Right renal pelvis (tissue), 4 donors: ENCODE measurements at regions not wholly inside any gene's neighbourhood (a gene's known extent, or its start where the extent isn't known, plus 50 kb on each side); places are given as distances from the start of the nearest gene placed in this dataset.
"Not testable (repeated sequence)": the region's sequence is repeated elsewhere in the genome, so short reads cannot be mapped to it uniquely, and the experiment has no call there.

ENCODE experiments used
- DNase-seq, 4 donors: peaks; one replicate each; pipeline ENCODE4 v3.0.0-alpha.2; 2013; ENCODE audit warnings: low read depth in 4 of 4, low spot score in 3 of 4, missing footprints in 1 of 4

DNA sequence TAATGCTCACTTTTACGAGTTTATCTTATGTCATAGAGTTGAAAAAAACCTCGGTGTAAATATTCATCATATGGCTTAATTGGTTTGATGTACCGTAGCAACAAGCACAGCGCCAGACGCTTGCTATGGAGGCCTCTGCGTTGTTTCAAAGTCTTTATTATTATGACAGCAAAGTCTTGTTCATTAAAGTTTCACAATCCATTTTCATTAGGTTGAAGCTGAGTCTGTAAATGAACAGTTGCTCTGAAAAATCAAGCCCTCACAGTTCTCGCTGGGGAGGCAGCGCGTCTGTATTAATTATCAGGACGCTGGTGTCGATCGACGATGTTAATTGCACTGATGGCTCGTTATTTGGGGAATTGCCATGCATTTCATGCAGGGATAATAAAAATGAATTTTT, 185.6 kb downstream of the INSC start:
- DNase-seq = no peak

DNA sequence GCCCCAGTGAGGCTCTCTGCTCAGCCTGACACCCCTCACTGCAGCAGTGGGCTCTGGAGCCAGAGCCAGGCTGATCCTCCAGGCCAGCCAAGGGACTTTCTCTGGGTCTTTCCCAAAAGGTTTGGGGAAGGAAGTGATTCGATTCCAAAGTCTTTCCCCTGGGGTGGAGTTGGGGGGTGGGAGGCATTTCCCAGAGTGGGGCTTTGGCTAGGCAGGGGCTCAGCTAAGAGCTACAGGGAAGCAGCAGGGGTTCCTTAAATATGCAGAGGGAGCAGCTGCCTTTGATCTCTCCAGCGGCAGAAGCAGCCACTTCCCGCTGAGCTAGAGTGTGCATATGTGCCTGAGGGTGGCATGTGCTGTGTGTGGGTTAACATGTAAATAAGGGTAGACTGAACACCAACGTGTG, 192.9 kb downstream of the INSC start:
- DNase-seq = no peak

DNA sequence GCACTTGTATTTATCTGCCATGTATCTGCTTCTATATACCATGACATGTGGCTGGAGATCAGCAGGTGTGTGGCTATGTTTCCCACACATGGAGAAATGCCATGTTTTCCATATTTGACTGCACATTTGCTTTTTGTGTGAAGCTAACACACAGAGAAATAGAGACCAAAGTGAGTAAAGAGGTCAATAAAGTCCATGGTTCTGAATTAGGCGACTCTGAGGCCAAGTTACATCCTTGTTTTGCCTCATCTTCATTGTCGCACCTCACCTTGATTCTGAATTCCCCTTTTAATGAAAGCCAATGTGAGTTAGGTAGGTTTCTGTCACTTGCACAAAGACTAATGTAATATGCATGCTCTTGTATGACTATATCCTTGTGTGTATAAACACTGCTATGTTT, 194.1 kb downstream of the INSC start:
- no peak for DNase-seq

DNA sequence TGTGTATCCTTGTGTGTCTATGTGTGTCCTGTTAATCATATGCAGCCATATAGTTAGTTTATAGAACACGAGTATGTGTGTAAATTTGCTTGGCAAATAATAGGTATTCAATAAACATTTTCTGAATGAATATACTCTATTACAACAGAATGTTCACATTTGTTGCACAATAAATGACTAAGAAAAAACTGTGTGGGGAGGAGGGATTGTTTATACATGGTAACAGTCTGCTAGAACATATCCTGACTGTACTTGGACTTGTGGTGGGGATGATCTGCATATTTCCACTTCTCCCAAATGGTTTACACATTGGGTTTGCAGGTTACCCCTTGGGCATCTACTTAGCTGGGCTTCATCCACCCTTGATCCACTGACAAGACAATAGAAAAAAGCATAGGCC, 194.6 kb downstream of the INSC start:
- DNase-seq = no peak

DNA sequence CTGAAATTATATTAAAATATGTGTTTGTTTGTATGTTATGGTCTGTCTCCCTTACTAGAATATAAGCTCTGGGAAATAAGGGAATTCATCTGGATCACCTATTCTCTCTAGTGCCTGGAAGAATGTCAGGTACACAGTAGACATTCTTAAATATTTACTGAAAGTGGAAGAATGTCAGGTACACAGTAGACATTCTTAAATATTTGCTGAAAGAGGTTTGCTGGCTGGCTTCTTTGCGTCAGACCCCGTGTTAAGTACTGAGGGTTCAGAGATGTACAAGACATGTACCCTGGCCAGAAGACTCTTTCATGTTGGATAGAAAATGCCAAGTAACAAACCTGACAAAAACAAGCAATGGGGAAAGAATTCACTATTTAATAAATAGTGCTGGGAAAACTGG, 199.1 kb downstream of the INSC start:
- no peak for DNase-seq

DNA sequence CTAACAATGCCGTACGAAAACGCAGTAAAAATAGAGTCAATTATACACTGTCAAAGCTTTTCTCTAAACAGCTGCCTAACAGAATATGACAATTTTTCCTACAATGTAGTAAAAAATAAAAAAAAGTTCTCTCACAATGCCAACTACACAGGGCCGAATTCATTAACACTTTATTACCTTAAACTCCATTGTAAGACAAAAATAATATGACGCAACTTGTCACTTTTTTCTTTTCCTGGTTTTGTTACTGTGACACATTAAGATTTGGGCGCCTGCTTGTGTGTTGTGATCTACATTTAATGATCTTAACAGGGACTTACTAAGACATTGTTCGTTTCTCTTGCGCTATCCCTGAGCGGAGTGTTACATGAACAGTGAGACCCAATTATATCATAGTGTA, 204.1 kb downstream of the INSC start:
- DNase-seq = no peak

DNA sequence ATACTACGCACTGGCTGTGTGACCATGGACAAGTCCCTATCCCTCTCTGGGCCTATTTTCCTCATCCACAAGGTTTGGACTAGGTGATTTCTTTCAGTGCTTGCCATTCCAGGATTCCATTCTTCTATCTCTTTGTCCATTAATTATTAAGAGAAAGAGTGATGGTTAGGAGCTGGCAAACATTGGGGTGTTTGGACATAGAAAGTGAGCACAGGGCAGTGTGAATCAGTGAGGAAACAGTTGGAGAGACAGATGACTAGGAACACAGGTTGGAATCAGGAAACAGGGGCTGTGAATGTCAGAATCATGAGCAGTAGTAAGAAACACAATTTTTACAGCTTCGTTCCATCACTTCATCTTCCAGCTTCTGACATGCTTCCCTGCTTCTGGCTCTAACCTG, 211.8 kb downstream of the INSC start:
- DNase-seq = no peak

DNA sequence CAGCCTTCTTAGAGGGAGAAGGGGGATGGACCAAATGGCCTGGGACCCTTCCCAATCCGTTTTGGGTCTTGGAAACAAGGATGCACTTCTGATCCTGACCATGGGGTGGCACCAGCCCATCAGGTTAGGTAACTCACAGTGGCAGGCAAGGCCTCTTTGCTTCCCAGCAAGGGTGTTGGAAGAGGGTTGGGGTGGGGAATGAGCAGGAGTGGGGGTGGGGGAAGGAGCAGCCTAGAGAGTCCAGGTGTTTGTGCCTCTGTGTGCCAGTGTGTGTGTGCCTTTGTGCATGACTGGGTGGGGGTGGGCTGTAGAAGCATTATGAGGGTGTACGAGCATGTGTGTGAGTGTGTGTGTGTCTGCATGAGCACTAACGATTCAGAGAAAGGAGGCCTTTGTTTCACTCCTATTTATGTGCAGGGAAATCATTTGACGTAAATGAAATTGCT, 213.1 kb downstream of the INSC start:
- peak; percentile 41 to 52 (median 50) for DNase-seq

DNA sequence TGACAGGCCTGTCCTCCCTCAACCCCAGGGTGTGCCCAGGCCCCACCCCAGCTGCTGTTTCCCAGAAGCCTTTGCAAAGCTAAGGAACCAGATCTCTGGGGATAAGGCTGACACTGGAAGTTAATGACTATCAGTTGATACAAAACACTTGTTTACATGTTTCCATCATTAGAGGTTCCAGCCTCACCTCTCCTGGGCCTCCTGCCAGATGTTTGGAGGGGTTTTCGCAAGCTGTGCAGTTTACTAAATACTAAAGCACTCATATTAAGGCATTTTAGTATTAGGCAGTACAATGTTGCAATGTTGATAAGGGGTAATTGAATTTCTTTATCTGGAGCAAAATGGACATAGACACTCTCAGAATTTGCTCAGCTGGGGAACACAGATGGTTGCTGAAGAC, 218.7 kb downstream of the INSC start:
- DNase-seq = no peak

DNA sequence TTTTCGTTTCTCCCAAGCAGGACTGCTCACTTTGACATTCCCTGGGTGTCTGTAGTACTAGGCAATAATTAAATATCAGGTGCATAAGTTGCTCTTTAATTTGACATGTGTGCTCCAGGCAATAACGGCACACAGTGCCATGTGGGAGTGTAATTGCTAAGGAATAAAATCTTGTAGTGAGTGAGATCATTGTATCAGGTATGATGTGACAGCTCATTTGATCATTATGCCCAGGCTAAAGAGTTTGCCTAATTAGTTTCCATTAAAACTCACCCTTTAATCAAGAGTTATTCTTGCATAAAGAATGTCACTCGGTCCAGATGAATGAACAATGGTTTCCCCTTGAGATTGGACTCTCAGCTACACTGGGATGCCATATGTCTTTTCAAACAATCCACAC, 220.0 kb downstream of the INSC start:
- DNase-seq = no peak

DNA sequence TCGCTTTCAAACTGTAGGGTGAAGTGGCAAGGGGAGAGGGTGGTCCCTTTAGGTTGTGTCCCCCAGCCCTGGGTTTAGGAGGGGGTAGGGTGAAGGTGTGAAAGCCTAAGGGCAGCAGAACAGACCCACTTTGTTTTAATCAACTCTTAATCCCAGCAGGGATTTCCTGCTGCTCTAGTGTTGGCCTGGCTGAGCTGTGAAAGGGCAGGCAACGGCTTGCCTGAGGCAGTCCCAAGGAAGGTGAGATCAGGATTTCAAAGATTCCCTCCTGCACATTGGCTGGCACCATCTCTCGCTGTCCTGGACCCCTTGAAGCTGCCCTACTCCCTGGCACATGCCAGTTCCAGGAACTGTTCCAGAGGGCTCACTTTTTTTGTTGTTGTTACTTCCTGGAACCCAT, 221.3 kb downstream of the INSC start:
- DNase-seq = no peak

DNA sequence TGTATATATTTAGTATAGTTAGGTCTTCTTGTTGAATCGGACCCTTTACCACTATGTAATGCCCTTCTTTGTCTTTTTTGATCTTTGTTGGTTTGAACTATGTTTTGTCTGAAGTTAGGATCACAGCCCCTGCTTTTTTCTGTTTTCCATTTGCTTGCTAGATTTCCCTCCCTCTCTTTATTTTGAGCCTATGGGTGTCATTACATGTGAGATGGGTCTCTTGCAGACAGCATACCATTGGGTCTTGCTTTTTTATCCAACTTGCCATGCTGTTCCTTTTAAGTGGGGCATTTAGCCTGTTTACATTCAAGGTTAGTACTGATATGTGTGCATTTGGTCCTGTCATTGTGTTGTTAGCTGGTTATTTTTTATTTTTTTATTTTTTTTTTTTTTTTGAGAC, 224.6 kb downstream of the INSC start:
- DNase-seq = no peak

DNA sequence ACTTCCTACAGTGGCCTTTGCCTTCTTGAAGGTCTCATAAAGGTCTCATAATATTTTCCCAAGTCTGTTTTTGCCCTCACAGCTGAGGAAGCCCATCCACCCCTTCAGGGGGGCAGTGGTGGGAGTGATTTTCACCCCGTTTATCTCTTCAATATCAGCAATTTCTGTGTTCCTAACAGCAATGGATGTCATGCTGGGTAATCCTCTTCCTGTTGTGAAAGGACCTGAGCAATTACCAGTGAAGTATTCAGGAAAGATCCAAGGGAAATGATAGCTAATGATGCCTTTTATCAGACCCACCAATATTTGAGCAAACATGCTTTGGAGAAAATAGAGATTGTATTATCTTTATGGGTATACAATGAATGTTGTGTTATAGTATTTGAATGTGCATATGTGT, 226.9 kb downstream of the INSC start:
- no peak for DNase-seq

DNA sequence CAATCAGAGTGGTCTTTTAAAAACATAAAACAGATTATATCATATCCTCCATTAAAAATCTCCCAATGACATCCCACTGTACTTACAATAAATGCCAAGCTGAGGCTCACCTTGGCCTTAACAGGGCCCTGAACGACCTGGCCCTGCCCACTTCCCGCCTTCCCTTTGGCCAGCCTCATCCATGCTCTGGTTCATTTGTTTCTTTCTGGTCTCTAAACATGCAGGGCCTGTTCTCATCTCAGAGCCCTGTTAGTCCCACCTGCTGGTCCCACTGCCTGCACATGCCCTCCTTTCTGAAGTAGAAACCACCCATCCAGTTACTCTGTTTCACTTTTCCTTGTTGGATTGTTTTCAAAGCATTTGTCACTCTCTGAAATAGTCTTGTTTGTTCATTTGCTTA, 227.4 kb downstream of the INSC start:
- no peak for DNase-seq

DNA sequence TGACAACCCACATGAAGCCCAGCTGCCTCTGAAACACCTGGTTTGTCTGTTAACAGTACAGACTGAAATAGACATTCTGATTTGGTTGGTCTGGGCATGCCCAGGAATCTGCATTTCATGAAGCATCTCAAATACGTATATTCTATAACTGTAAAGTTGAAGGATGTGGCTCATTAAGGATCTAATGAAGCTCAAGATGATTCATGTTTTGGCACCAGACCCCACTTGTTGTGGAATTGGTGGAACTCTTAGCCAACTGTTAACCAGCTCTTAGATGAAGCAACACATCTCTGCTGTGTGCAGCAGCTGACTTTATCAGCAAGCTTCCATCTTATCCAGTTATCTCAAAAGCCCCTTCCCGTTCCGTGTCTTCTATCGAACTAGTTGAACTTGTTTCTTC, 232.2 kb downstream of the INSC start:
- DNase-seq = no peak

DNA sequence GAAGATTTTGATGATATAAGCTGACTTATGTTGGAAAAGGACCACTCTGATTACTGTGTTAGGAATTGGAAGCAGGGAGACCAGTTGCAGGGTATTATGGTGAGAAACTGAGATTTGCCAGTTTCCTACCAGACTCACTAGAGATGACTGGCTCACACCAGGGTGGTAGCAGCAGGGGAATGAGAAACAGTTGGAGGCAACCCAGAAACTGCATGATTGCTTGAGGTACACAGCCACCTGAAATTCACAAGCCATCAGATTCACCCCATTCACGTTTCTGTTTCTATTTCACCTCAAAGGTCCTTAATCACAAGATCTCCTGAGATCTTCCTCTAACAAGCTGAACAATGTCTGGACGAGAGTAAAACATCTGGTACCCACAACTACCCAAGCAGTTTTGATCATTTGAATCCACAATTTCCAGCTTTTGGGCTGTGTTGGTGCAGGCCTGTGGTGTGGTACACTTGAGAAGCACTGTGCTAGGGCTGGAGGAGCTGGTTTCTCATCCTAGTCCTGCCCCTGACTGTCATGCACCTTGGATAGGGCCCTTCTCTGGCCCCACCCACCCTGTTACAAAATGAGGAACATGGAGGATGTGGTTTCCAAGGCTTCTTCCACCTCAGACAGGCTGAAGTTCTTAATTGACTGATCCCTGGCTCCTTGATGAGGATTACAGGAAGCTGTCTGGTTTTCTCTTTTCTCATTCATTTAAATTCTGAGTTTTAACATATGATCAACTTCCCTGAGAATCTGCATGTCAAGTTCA, 233.4 kb downstream of the INSC start:
- DNase-seq = no peak

DNA sequence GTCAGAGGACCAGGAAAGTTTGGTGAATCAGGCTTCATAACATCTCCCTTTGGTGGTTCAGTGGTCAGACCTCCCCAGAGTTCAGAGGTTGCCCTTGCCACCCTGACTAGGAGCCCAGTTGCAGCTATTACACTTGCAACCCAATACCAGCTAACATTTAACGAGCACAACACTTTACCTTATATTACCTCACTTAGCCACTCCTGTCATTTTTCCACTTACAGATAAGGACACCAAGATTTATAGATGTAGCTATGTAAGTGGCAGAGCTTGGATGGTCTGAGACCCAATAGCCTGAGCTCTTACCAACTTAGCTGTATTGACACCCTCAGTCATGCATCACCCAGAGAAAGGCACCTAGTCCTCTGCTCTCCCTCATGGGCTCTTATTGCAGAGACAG, 234.7 kb downstream of the INSC start:
- DNase-seq = no peak

DNA sequence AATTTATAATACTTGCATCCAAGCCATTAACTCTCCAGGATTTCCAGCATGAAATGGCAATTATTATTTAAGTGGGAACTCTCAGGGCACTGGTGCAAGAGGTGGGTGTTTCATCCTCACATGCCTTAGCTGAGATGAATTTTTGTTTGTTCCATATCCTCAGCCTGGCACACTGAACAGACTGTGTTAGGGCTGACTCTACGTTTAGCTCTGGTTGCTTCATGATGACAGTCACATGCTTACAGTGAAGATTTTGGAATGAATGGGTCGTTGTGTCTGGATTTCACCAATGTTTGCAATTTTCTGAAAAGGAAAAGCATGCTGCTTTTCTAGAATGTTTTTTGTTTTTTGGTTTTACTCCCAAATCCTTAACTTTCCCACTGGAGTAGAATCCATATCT, 246.6 kb downstream of the INSC start:
- no peak for DNase-seq

DNA sequence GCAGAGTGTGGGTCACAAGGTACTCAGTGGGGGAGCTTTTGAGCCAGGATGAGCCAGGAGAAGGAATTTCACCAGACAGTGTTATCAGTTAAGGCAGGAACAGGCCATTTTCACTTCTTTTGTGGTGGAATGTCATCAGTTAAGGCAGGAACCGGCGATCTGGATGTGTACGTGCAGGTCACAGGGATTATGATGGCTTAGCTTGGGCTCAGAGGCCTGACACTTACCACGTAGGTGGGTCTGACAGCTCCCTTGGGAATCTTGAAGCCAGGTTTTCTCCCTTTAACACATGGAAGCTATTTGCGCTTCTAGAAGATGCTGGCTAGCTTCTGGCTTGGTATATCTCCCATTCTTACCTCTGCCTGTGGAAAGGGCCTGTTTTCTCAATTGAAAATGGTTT, 250.6 kb downstream of the INSC start:
- DNase-seq = not testable (repeated sequence)

DNA sequence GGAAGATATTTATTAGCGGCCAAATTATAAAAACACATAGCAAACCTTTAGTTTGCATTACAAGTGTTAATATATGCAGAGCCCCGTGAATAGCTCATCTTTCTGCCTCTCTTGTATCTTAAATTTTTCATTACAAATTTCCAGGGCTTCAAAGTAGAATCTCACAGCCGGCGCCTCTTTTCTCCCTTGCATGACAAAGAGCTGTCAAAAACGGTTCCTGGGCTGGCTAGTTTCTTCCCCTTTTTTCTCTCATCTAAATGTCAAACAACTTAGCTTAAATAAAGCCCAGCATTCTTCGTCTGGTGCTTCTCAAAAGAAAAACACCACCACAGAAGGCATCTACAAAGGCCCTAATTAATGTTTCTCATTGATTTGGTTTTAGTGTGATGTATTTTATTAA, 253.0 kb downstream of the INSC start:
- DNase-seq = no peak

DNA sequence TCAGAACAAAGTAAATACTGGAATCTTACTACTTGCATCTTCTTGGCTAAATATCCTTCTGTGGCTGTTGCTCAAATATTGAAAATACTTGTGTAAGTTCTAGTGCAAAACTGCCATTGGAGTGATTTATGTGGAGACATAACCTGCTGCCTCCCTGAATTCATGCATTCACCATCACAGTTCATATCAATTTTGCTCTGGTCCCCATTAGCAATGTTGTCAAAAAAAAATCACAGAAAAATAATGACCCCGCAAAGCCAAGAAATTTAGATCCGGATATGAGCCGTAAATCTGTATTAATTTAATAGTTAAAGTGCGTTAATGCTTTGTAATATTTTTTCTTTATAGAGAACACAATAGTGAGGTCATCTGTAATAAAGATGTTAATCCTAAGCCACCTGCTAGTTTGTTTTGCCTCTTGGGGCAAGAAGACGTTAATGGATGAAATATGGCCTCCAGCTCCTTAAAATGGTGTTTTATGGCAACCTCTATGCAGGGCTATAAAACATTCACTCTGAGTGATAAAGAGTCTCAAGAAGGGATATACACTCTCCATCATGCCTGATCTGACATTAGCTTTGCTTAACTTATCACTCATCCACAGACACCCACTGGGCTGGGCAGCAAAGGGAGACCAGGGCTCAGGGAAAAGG, 255.9 kb downstream of the INSC start:
- no peak for DNase-seq

DNA sequence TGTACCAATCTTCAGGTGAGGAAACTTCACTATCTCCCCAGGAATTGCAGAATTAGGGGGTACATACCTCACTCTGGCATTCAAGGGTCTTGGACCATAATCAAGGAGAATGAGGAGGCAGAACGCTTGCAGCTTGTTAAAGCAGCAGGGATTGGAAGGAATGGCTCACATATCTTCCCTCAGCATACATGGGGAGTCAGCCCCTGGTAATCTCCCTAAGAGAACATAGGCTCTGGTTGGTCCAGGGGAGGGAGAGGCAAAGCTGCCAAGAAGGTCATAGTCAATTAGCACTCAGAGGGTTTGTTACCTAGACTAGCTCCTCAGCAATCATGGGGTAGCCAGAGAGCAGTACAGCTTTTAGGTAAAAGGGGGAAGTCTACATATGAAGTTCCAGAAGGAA, 256.8 kb downstream of the INSC start:
- no peak for DNase-seq

DNA sequence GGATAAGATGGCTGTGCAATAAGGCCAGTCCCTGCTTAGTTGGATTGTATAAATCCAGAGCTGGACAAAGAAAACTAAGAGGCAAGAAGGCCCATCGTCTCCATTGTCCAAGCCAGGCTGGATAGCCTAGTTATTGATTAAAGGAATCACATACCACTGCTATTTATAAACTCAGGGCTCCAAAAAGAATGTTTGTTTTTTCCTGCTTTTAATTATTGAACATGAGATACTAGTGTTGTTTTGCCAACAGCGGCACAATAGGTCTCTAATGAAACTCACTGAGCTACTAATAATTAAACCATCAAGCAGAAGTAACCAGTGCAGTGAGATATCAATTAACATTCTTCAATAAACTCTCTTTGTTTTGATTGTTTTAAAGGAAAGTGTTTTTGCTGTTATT, 259.7 kb downstream of the INSC start:
- no peak for DNase-seq
